ENCODE measurements at regions not wholly inside any gene's neighbourhood (a gene's known extent, or its start where the extent isn't known, plus 50 kb on each side); places are given as distances from the start of the nearest gene placed in this dataset.

- H3K27ac ChIP-seq: no peak overlapping the region
- in situ Hi-C loops (cut with MboI; ENCODE audit: low pct_unique_long_range_greater_than_20kb in 2 of 9, low sequenced_read_pairs in 9 of 9, unreplicated experiment in 9 of 9): loop anchor here in 1 of 9 experiments (25.0 kb wide), 1 partner anchor 110 kb away; no protein-coding TSS in a partner anchor
- no peak for ATAC-seq (replicated peaks in 6 of 8)
- no peak overlapping the region for H3K4me3 ChIP-seq
- no peaks in the 10 kb centered on the region for H3K4me1 ChIP-seq (replicated peaks in 1 of 2)
- 89 to 100% (median 96%) methylated on average over 1 to 4 of the region's 4 CpGs for WGBS, 10 experiments
Observed at GRCh38 chr16:17526956-17527937, 56.5 kb upstream of the XYLT1 start.

GRCh38 chr16:17524656-17525055 lies 53.9 kb upstream of the XYLT1 start:
- no peak overlapping the region for H3K27ac ChIP-seq
- ATAC-seq (replicated peaks in 6 of 8): no peak
- H3K4me1 ChIP-seq (replicated peaks in 1 of 2): no peaks in the 10 kb centered on the region
- WGBS, 10 experiments: 27 to 92% (median 71%) methylated on average over 2 to 7 of the region's 7 CpGs
- in situ Hi-C loops (cut with MboI; ENCODE audit: low pct_unique_long_range_greater_than_20kb in 2 of 9, low sequenced_read_pairs in 9 of 9, unreplicated experiment in 9 of 9): loop anchor here in 1 of 9 experiments (25.0 kb wide), 1 partner anchor 113 kb away; no protein-coding TSS in a partner anchor
- no peak overlapping the region for H3K4me3 ChIP-seq

GRCh38 chr16:17520561-17520960 lies 49.8 kb upstream of the XYLT1 start:
- no peak overlapping the region for H3K27ac ChIP-seq
- in situ Hi-C loops (cut with MboI; ENCODE audit: low pct_unique_long_range_greater_than_20kb in 2 of 9, low sequenced_read_pairs in 9 of 9, unreplicated experiment in 9 of 9): no loop called here
- no peak overlapping the region for H3K4me3 ChIP-seq
- no peak for ATAC-seq (replicated peaks in 6 of 8)
- WGBS, 10 experiments: 22 to 70% (median 37%) methylated on average over 1 to 3 of the region's 3 CpGs; no CpG with 5 or more reads in 2 of the 10 experiments
- H3K4me1 ChIP-seq (replicated peaks in 1 of 2): no peaks in the 10 kb centered on the region
